H1 (cell line): ENCODE measurements at regions not wholly inside any gene's neighbourhood (a gene's known extent, or its start where the extent isn't known, plus 50 kb on each side); places are given as distances from the start of the nearest gene placed in this dataset.

Experiments used
- GABPA ChIP-seq: IDR thresholded peaks from 2 replicates; pipeline ENCODE4 v1.6.1; 2011; ENCODE audit warnings: mild to moderate bottlenecking, low read length, moderate library complexity, borderline replicate concordance; ENCODE audit not compliant: insufficient read depth
- POLR2AphosphoS5 ChIP-seq: IDR thresholded peaks from 2 replicates; pipeline ENCODE4 v1.6.1; 2011; ENCODE audit warnings: low read depth, low read length
- RAD21 ChIP-seq, 2 experiments: IDR thresholded peaks in 1 of 2; conservative IDR thresholded peaks in 1 of 2; 2 replicates each; pipeline ENCODE4 v1.6.1; 2011; ENCODE audit warnings: low read depth in 2 of 2, low read length in 2 of 2, improper control_type of control experiment in 1 of 2, inconsistent platforms in 1 of 2, mild to moderate bottlenecking in 1 of 2, moderate library complexity in 1 of 2
- TF ChIP-seq, protein P1 (sequence below): fragments of 300-600 bp; sonication (generic); IDR thresholded peaks from 2 replicates; pipeline ENCODE4 v1.7.1; 2012; ENCODE audit warnings: low read length, moderate library complexity, mild to moderate bottlenecking, inconsistent platforms; ENCODE audit not compliant: insufficient replicate concordance
- TF ChIP-seq, protein P2 (sequence below): IDR thresholded peaks from 2 replicates; pipeline ENCODE4 v1.6.1; 2012; ENCODE audit warnings: low read length, inconsistent platforms

DNA sequence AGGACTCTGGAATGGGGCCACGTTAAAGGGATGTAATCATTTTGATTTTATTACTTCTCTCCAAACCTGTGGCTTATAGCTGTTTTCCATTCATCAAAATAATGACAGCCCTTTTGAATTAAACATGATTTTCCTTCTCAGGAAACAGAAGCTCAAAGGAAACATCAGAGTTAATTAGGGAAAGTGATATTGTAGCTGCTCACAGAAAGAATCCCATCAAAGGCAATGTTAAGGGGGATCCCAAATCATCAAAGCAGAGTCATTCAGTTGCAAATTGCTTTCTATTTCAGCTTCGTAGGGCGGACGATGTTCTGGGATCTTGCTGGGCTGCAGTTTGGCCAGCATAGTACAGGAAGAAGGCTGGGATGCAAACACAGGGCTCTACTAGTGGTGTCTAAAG lies 563.2 kb downstream of the CCSER2 start (continued):
- TF ChIP-seq, protein P1, sequence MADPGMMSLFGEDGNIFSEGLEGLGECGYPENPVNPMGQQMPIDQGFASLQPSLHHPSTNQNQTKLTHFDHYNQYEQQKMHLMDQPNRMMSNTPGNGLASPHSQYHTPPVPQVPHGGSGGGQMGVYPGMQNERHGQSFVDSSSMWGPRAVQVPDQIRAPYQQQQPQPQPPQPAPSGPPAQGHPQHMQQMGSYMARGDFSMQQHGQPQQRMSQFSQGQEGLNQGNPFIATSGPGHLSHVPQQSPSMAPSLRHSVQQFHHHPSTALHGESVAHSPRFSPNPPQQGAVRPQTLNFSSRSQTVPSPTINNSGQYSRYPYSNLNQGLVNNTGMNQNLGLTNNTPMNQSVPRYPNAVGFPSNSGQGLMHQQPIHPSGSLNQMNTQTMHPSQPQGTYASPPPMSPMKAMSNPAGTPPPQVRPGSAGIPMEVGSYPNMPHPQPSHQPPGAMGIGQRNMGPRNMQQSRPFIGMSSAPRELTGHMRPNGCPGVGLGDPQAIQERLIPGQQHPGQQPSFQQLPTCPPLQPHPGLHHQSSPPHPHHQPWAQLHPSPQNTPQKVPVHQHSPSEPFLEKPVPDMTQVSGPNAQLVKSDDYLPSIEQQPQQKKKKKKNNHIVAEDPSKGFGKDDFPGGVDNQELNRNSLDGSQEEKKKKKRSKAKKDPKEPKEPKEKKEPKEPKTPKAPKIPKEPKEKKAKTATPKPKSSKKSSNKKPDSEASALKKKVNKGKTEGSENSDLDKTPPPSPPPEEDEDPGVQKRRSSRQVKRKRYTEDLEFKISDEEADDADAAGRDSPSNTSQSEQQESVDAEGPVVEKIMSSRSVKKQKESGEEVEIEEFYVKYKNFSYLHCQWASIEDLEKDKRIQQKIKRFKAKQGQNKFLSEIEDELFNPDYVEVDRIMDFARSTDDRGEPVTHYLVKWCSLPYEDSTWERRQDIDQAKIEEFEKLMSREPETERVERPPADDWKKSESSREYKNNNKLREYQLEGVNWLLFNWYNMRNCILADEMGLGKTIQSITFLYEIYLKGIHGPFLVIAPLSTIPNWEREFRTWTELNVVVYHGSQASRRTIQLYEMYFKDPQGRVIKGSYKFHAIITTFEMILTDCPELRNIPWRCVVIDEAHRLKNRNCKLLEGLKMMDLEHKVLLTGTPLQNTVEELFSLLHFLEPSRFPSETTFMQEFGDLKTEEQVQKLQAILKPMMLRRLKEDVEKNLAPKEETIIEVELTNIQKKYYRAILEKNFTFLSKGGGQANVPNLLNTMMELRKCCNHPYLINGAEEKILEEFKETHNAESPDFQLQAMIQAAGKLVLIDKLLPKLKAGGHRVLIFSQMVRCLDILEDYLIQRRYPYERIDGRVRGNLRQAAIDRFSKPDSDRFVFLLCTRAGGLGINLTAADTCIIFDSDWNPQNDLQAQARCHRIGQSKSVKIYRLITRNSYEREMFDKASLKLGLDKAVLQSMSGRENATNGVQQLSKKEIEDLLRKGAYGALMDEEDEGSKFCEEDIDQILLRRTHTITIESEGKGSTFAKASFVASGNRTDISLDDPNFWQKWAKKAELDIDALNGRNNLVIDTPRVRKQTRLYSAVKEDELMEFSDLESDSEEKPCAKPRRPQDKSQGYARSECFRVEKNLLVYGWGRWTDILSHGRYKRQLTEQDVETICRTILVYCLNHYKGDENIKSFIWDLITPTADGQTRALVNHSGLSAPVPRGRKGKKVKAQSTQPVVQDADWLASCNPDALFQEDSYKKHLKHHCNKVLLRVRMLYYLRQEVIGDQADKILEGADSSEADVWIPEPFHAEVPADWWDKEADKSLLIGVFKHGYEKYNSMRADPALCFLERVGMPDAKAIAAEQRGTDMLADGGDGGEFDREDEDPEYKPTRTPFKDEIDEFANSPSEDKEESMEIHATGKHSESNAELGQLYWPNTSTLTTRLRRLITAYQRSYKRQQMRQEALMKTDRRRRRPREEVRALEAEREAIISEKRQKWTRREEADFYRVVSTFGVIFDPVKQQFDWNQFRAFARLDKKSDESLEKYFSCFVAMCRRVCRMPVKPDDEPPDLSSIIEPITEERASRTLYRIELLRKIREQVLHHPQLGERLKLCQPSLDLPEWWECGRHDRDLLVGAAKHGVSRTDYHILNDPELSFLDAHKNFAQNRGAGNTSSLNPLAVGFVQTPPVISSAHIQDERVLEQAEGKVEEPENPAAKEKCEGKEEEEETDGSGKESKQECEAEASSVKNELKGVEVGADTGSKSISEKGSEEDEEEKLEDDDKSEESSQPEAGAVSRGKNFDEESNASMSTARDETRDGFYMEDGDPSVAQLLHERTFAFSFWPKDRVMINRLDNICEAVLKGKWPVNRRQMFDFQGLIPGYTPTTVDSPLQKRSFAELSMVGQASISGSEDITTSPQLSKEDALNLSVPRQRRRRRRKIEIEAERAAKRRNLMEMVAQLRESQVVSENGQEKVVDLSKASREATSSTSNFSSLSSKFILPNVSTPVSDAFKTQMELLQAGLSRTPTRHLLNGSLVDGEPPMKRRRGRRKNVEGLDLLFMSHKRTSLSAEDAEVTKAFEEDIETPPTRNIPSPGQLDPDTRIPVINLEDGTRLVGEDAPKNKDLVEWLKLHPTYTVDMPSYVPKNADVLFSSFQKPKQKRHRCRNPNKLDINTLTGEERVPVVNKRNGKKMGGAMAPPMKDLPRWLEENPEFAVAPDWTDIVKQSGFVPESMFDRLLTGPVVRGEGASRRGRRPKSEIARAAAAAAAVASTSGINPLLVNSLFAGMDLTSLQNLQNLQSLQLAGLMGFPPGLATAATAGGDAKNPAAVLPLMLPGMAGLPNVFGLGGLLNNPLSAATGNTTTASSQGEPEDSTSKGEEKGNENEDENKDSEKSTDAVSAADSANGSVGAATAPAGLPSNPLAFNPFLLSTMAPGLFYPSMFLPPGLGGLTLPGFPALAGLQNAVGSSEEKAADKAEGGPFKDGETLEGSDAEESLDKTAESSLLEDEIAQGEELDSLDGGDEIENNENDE, result no peak
- TF ChIP-seq, protein P2, sequence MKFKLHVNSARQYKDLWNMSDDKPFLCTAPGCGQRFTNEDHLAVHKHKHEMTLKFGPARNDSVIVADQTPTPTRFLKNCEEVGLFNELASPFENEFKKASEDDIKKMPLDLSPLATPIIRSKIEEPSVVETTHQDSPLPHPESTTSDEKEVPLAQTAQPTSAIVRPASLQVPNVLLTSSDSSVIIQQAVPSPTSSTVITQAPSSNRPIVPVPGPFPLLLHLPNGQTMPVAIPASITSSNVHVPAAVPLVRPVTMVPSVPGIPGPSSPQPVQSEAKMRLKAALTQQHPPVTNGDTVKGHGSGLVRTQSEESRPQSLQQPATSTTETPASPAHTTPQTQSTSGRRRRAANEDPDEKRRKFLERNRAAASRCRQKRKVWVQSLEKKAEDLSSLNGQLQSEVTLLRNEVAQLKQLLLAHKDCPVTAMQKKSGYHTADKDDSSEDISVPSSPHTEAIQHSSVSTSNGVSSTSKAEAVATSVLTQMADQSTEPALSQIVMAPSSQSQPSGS, result no peak
- TF ChIP-seq GABPA (no peak), POLR2AphosphoS5 (no peak), RAD21 (IDR thresholded peaks at IDR 0.05 in 1 of 2, conservative IDR thresholded peaks at IDR 0.05 in 1 of 2; ENCODE audit: low read depth in 2 of 2, low read length in 2 of 2) (no peak)
